Left lung (tissue), 4 donors: ENCODE measurements at regions not wholly inside any gene's neighbourhood (a gene's known extent, or its start where the extent isn't known, plus 50 kb on each side); places are given as distances from the start of the nearest gene placed in this dataset.

Experiments
- ATAC-seq: fragments of 200-7000 bp; cut with Tn5 transposase; one replicate; pipeline ENCODE4 v1.9.1; 2020; ENCODE audit warnings: moderate library complexity
- DNase-seq, 4 donors: peaks; one replicate each; pipeline ENCODE4 v3.0.0-alpha.2; 2013 to 2020
- H3K27ac ChIP-seq, 2 donors: fragments of 200-600 bp; sonication (generic) in 1 of 2; one replicate each; pipeline versions ENCODE4 v1.5.0 to v1.8.0; 2020 to 2021
- H3K27me3 ChIP-seq, 2 donors: fragments of 200-600 bp; sonication (generic) in 1 of 2; one replicate each; pipeline versions ENCODE4 v1.5.0 to v1.8.0; 2020 to 2021
- H3K36me3 ChIP-seq, 2 donors: fragments of 200-600 bp; sonication (generic) in 1 of 2; one replicate each; pipeline versions ENCODE4 v1.5.0 to v1.8.0; 2020 to 2021
- H3K4me1 ChIP-seq, 2 donors: fragments of 200-600 bp; one replicate each; pipeline ENCODE4 v1.8.0; 2021
- H3K4me3 ChIP-seq, 2 donors: fragments of 200-600 bp; sonication (generic) in 1 of 2; one replicate each; pipeline versions ENCODE4 v1.5.0 to v1.8.0; 2020 to 2021; ENCODE audit warnings: mild to moderate bottlenecking in 1 of 2
- H3K9me3 ChIP-seq, 2 donors: fragments of 200-600 bp; sonication (generic) in 1 of 2; one replicate each; pipeline versions ENCODE4 v1.5.0 to v1.8.0; 2020 to 2021
- CTCF ChIP-seq, 2 donors: fragments of 200-600 bp; sonication (generic) in 1 of 2; IDR thresholded peaks; one replicate each; pipeline versions ENCODE4 v1.5.0 to v1.8.0; 2021; ENCODE audit warnings: antibody characterized with exemption in 2 of 2
- intact Hi-C, 2 donors: fragments of 100-400 bp; cut with DNase I; formaldehyde crosslinking; loops; one replicate each; pipeline versions ENCODE4 v1.11.2 to v1.14.2; 2022
- donor health status: DM: no; HTN: yes; CAD: no.
- donor health status: DM: no; HTN: no; CAD: no.

DNA sequence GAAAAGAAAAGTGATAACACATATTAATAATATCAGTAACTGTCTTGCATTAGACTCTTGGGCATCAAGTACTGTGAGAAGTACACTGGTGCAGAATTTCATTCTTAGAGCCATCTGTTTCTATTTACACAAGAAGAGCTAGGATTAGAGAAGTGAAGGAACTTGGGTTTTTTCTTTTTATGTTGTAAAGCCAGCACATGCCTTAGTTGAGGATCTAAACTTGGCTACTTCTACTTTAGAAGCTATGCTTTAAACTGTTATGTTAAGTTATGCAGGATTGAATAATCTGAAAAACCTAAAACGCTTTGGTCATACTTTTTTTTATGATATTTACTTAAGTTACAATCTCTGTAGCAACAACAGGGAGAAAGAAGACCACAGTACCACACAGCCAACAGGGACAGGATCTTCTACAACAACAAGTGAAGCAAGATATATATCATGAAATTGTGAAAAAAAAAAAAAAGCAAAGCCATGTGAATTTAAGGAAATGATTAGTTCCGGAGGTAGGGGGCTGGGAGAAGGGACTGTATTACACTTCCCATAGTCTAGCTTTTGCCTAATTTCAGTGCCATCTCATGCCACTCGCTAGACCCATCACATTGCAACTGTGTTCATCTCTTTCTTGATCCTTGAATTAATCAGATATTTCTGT, 305.1 kb upstream of the GOT2 start:
- Histone ChIP-seq H3K4me3 (no peak overlapping the region), H3K27me3 (no peaks in the 10 kb centered on the region), H3K4me1 (peaks cover 0 to 14% of the 10 kb centered on the region in 2 donors), H3K36me3 (no peaks in the 10 kb centered on the region), H3K9me3 (peaks cover 0 to 3% of the 10 kb centered on the region in 2 donors), H3K27ac (peak overlapping the region in 1 of 2 donors; percentile 66)
- intact Hi-C loops: no loop called here
- TF ChIP-seq CTCF (IDR thresholded peaks at IDR 0.05): no peak
- DNase-seq (no peak), ATAC-seq (no peak)

DNA sequence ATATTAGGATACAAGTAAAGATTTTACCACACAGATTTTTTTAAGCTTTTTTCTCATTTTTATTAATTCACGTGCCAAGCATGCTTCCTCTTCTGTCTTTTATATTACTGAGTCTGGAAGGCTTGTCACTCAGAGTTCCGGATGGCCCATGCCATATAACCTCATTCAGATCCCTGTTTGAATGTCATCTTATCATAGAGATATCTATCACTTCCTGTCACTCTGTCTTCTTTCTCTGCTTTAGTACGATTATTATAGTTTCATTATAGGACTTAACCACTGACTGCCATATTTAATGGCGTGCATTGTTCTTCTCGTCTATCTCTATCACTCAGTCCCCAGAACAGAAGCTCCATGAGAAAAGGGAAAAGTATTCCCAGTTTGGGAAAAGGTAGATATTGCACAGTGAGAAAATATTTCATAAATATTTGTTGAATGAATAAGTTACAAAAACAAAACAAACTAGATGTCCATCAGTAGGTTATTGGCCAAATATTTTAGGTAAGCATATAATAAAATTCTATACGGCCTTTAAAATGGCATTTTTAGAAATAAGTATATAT, 296.9 kb upstream of the GOT2 start:
- H3K27me3 ChIP-seq: no peaks in the 10 kb centered on the region
- no peak overlapping the region for H3K4me3 ChIP-seq
- DNase-seq: no peak
- H3K4me1 ChIP-seq: no peaks in the 10 kb centered on the region
- intact Hi-C loops: no loop called here
- H3K36me3 ChIP-seq: no peaks in the 10 kb centered on the region
- no peak for TF ChIP-seq CTCF (IDR thresholded peaks at IDR 0.05)
- ATAC-seq: no peak
- no peak overlapping the region for H3K27ac ChIP-seq
- peaks cover 0 to 3% of the 10 kb centered on the region in 2 donors for H3K9me3 ChIP-seq

GRCh38 chr16:59021751-59022150, 287.6 kb upstream of the GOT2 start:
- DNase-seq (no peak), ATAC-seq (no peak)
- peaks cover 0 to 15% of the 10 kb centered on the region in 2 donors for H3K9me3 ChIP-seq
- TF ChIP-seq CTCF (IDR thresholded peaks at IDR 0.05): no peak
- H3K36me3 ChIP-seq: no peaks in the 10 kb centered on the region
- H3K27ac ChIP-seq: no peak overlapping the region
- no peaks in the 10 kb centered on the region for H3K27me3 ChIP-seq
- intact Hi-C loops: no loop called here
- no peak overlapping the region for H3K4me3 ChIP-seq
- no peaks in the 10 kb centered on the region for H3K4me1 ChIP-seq

- intact Hi-C loops: no loop called here
Measured at GRCh38 chr16:59013930-59014329, 279.8 kb upstream of the GOT2 start.

More at GRCh38 chr16:59013930-59014329, 279.8 kb upstream of the GOT2 start:
- no peak for DNase-seq
- H3K4me1 ChIP-seq: no peaks in the 10 kb centered on the region
- H3K27ac ChIP-seq: no peak overlapping the region
- TF ChIP-seq CTCF (IDR thresholded peaks at IDR 0.05): no peak
- H3K36me3 ChIP-seq: no peaks in the 10 kb centered on the region
- H3K9me3 ChIP-seq: peaks cover 0 to 10% of the 10 kb centered on the region in 2 donors
- H3K27me3 ChIP-seq: no peaks in the 10 kb centered on the region
- H3K4me3 ChIP-seq: no peak overlapping the region
- no peak for ATAC-seq
